T-cell (primary cell): ENCODE measurements at regions not wholly inside any gene's neighbourhood (a gene's known extent, or its start where the extent isn't known, plus 50 kb on each side); places are given as distances from the start of the nearest gene placed in this dataset.
A peak's percentile ranks its signal among the peaks of the same experiment; 100 is the strongest.

ENCODE experiments used
- ATAC-seq, 4 experiments: fragments of 200-7000 bp in 3 of 4; fragments of 150-1000 bp in 1 of 4; cut with Tn5 transposase; replicated peaks in 1 of 4; 1 replicate in 3 of 4; 2 replicates in 1 of 4; pipeline ENCODE4 v1.10.0; 2021; ENCODE audit warnings: moderate library complexity in 3 of 4, mild to moderate bottlenecking in 2 of 4, moderate number of reproducible peaks in 1 of 4
- CTCF ChIA-PET, 2 donors: fragments of 300-600 bp; sonication (Branson Sonifier 250); formaldehyde crosslinking; loops; one replicate each; lab custom pipeline; 2022; ENCODE audit warnings: antibody characterized with exemption in 2 of 2; lab: Charles Lee
- POLR2A ChIA-PET, 2 donors: fragments of 300-600 bp; sonication (Branson Sonifier 250); formaldehyde crosslinking; loops; one replicate each; lab custom pipeline; 2022; ENCODE audit warnings: antibody characterized with exemption in 2 of 2; lab: Charles Lee
- DNase-seq, 35 experiments: peaks; one replicate each; pipeline versions ENCODE4 v3.0.0 to v3.0.0-alpha.2; 2013 to 2023
- H3K27ac ChIP-seq: one replicate; pipeline ENCODE4 v1.5.1; 2013; ENCODE audit warnings: low read length
- H3K27me3 ChIP-seq, 2 experiments: replicated peaks in 1 of 2; 1 replicate in 1 of 2; 2 replicates in 1 of 2; pipeline versions ENCODE4 v1.6.1 to v1.7.0; 2013; ENCODE audit warnings: low read length in 1 of 2, mixed read lengths in 1 of 2; ENCODE audit not compliant: control insufficient read depth in 2 of 2, insufficient read depth in 2 of 2; ENCODE audit errors: extremely low read depth in 1 of 2
- H3K36me3 ChIP-seq, 2 donors: 1 replicate in 1 of 2; 2 replicates in 1 of 2; pipeline versions ENCODE4 v1.6.1 to v1.7.0; 2013; ENCODE audit warnings: low read length in 1 of 2; ENCODE audit not compliant: control insufficient read depth in 2 of 2, insufficient read depth in 1 of 2; ENCODE audit errors: extremely low read depth in 1 of 2
- H3K4me1 ChIP-seq, 2 experiments: 1 replicate in 1 of 2; 2 replicates in 1 of 2; pipeline versions ENCODE4 v1.6.1 to v1.7.0; 2013; ENCODE audit warnings: low read length in 2 of 2, mixed read lengths in 1 of 2; ENCODE audit not compliant: insufficient read depth in 2 of 2, control insufficient read depth in 1 of 2; ENCODE audit errors: extremely low read depth in 1 of 2
- H3K4me3 ChIP-seq, 2 donors: 1 replicate in 1 of 2; 2 replicates in 1 of 2; pipeline versions ENCODE4 v1.5.1 to v1.7.0; 2013; ENCODE audit warnings: mild to moderate bottlenecking in 2 of 2, low read length in 1 of 2, moderate library complexity in 1 of 2; ENCODE audit not compliant: control insufficient read depth in 1 of 2; ENCODE audit errors: extremely low read depth in 1 of 2
- H3K9me3 ChIP-seq: 2 replicates; pipeline ENCODE4 v1.7.0; 2013
- H3K27ac Mint-ChIP-seq, 2 donors: one replicate each; pipeline ENCODE4 v1.8.0; 2020 to 2021; ENCODE audit warnings: mild to moderate bottlenecking in 2 of 2, mixed read lengths in 2 of 2
- H3K27me3 Mint-ChIP-seq, 2 donors: one replicate each; pipeline ENCODE4 v1.8.0; 2021 to 2022; ENCODE audit warnings: mixed read lengths in 2 of 2
- H3K36me3 Mint-ChIP-seq: one replicate; pipeline ENCODE4 v1.8.0; 2021; ENCODE audit warnings: mixed read lengths
- H3K4me1 Mint-ChIP-seq, 3 donors: one replicate each; pipeline ENCODE4 v1.8.0; 2020 to 2022; ENCODE audit warnings: mixed read lengths in 3 of 3, mild to moderate bottlenecking in 1 of 3
- H3K4me3 Mint-ChIP-seq, 3 donors: one replicate each; pipeline ENCODE4 v1.8.0; 2020 to 2022; ENCODE audit warnings: mild to moderate bottlenecking in 3 of 3, mixed read lengths in 3 of 3, moderate library complexity in 3 of 3
- H3K9me3 Mint-ChIP-seq, 3 donors: one replicate each; pipeline ENCODE4 v1.8.0; 2020 to 2022; ENCODE audit warnings: mixed read lengths in 3 of 3
- WGBS: methylation state at CpG from one replicate; pipeline ENCODE4 v1.1.5; 2013; ENCODE audit warnings: missing lambda C conversion rate; ENCODE audit not compliant: insufficient coverage; 5-methylcytosine and 5-hydroxymethylcytosine counted together

DNA sequence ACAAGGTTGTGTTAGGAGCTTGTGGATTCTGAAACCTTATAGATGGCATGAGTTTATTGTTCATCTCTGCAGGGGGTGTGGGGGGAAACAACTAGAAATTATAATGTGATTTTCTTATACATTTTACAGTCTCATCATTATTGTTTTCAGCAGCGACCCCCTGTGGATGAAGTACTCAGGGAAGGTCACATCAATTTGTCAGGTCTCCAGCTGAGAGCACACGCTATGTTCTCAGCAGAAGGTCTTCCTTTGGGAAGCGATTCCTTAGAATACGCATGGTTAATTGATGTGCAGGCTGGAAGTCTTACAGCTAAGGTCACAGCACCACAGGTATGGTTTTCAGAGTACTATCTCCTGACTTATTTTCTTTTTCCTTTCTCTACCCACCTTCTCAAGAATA lies 72.2 kb downstream of the BLTP1 start:
- no peak for ATAC-seq
- Mint-ChIP-seq H3K4me3 (no peak overlapping the region), H3K27ac (no peak overlapping the region), H3K9me3 (no peaks in the 10 kb centered on the region), H3K36me3 (peaks cover 47% of the 10 kb centered on the region), H3K4me1 (peaks cover 15 to 23% (median 16%) of the 10 kb centered on the region in 3 donors), H3K27me3 (no peaks in the 10 kb centered on the region)
- peaks cover 0 to 3% of the 10 kb centered on the region in 2 experiments for H3K4me1 ChIP-seq
- ChIA-PET POLR2A (no interaction called here), CTCF (interaction anchor here (0.6 to 1.1 kb wide), 4 partner anchors 9 to 324 kb away, joined by 3 to 6 read pairs (median 3); no protein-coding TSS in a partner anchor)
- WGBS, result no CpG with 5 or more reads among the region's 4 CpGs
- H3K27me3 ChIP-seq, result no peaks in the 10 kb centered on the region
- H3K36me3 ChIP-seq, result peaks cover 5 to 54% of the 10 kb centered on the region in 2 donors
- no peak overlapping the region for H3K27ac ChIP-seq
- H3K4me3 ChIP-seq, result no peak overlapping the region
- DNase-seq, result peak in 15 of 35 experiments; percentile 0 to 38 (median 12)
- H3K9me3 ChIP-seq, result no peaks in the 10 kb centered on the region

GRCh38 chr4:122227202-122227601 lies 75.1 kb downstream of the BLTP1 start:
- H3K4me1 Mint-ChIP-seq, result peaks cover 0 to 5% (median 0%) of the 10 kb centered on the region in 3 donors
- no peaks in the 10 kb centered on the region for H3K27me3 Mint-ChIP-seq
- POLR2A ChIA-PET, result no interaction called here
- no peak overlapping the region for H3K27ac Mint-ChIP-seq
- H3K9me3 Mint-ChIP-seq, result no peaks in the 10 kb centered on the region
- Histone ChIP-seq H3K9me3 (no peaks in the 10 kb centered on the region), H3K4me3 (no peak overlapping the region), H3K27ac (no peak overlapping the region), H3K4me1 (no peaks in the 10 kb centered on the region), H3K36me3 (peaks cover 4 to 47% of the 10 kb centered on the region in 2 donors), H3K27me3 (no peaks in the 10 kb centered on the region)
- ATAC-seq (no peak), DNase-seq (no peak)
- WGBS, result no CpG with 5 or more reads among the region's 2 CpGs
- no peak overlapping the region for H3K4me3 Mint-ChIP-seq
- CTCF ChIA-PET, result interaction anchor here in 1 of 2 donors (0.7 to 0.9 kb wide), 2 partner anchors 33 to 327 kb away, joined by 3 to 6 read pairs; no protein-coding TSS in a partner anchor
- peaks cover 53% of the 10 kb centered on the region for H3K36me3 Mint-ChIP-seq

- Histone ChIP-seq H3K4me3 (no peak overlapping the region), H3K36me3 (peaks cover 0 to 32% of the 10 kb centered on the region in 2 donors), H3K9me3 (no peaks in the 10 kb centered on the region), H3K27me3 (no peaks in the 10 kb centered on the region), H3K27ac (no peak overlapping the region), H3K4me1 (no peaks in the 10 kb centered on the region)
- H3K4me1 Mint-ChIP-seq, result peaks cover 0 to 6% (median 0%) of the 10 kb centered on the region in 3 donors
- H3K27me3 Mint-ChIP-seq, result no peaks in the 10 kb centered on the region
- no peak overlapping the region for H3K4me3 Mint-ChIP-seq
- H3K9me3 Mint-ChIP-seq, result no peaks in the 10 kb centered on the region
- H3K36me3 Mint-ChIP-seq, result peaks cover 46% of the 10 kb centered on the region
- ChIA-PET POLR2A (no interaction called here), CTCF (no interaction called here)
- 100% methylated on average over 1 of the region's 3 CpGs for WGBS
- ATAC-seq (no peak), DNase-seq (no peak)
- no peak overlapping the region for H3K27ac Mint-ChIP-seq
Observed at GRCh38 chr4:122229857-122230256, 77.7 kb downstream of the BLTP1 start.

GRCh38 chr4:122232633-122233032 lies 80.5 kb downstream of the BLTP1 start:
- Mint-ChIP-seq H3K27me3 (no peaks in the 10 kb centered on the region), H3K36me3 (peaks cover 49% of the 10 kb centered on the region), H3K27ac (no peak overlapping the region), H3K9me3 (no peaks in the 10 kb centered on the region), H3K4me3 (no peak overlapping the region), H3K4me1 (peaks cover 0 to 8% (median 0%) of the 10 kb centered on the region in 3 donors)
- no peak for DNase-seq
- Histone ChIP-seq H3K4me1 (no peaks in the 10 kb centered on the region), H3K27ac (no peak overlapping the region), H3K4me3 (no peak overlapping the region), H3K36me3 (peaks cover 0 to 27% of the 10 kb centered on the region in 2 donors), H3K9me3 (no peaks in the 10 kb centered on the region), H3K27me3 (no peaks in the 10 kb centered on the region)
- no CpG with 5 or more reads among the region's 3 CpGs for WGBS
- CTCF ChIA-PET, result no interaction called here
- POLR2A ChIA-PET, result no interaction called here
- ATAC-seq, result no peak

GRCh38 chr4:122234686-122235085 lies 82.6 kb downstream of the BLTP1 start:
- 51% methylated on average over 2 of the region's 3 CpGs for WGBS
- H3K4me3 Mint-ChIP-seq, result no peak overlapping the region
- H3K9me3 Mint-ChIP-seq, result no peaks in the 10 kb centered on the region
- peaks cover 55% of the 10 kb centered on the region for H3K36me3 Mint-ChIP-seq
- no peaks in the 10 kb centered on the region for H3K27me3 ChIP-seq
- H3K27ac ChIP-seq, result no peak overlapping the region
- H3K27ac Mint-ChIP-seq, result no peak overlapping the region
- H3K4me1 Mint-ChIP-seq, result peaks cover 0 to 8% (median 0%) of the 10 kb centered on the region in 3 donors
- POLR2A ChIA-PET, result interaction anchor here in 1 of 2 donors (0.6 kb wide), 2 partner anchors 106 to 1416 kb away, joined by 3 to 5 read pairs; no protein-coding TSS in a partner anchor
- ATAC-seq (no peak), DNase-seq (no peak)
- no peaks in the 10 kb centered on the region for H3K4me1 ChIP-seq
- no peak overlapping the region for H3K4me3 ChIP-seq
- H3K9me3 ChIP-seq, result no peaks in the 10 kb centered on the region
- H3K36me3 ChIP-seq, result peaks cover 0 to 40% of the 10 kb centered on the region in 2 donors
- H3K27me3 Mint-ChIP-seq, result no peaks in the 10 kb centered on the region
- CTCF ChIA-PET, result no interaction called here

DNA sequence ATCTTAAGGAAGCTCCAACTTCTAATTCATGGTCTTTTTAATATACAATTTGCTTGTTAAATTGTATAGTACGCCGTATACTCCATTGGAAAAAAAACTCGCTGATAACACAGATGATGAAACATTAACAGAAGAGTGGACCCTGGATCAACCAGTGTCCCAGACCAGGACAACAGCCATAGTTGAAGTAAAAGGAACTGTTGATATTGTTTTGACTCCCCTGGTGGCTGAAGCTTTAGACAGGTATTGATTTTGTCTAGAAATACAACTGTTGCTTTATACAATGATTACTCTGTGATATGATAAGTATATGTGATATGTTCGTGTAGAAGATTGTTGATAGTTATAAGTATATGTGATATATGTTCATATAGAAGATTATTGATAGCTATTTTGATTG lies 91.7 kb downstream of the BLTP1 start:
- H3K27ac ChIP-seq, result no peak overlapping the region
- Mint-ChIP-seq H3K4me3 (no peak overlapping the region), H3K4me1 (no peaks in the 10 kb centered on the region), H3K36me3 (peaks cover 52% of the 10 kb centered on the region), H3K27me3 (no peaks in the 10 kb centered on the region), H3K27ac (no peak overlapping the region), H3K9me3 (no peaks in the 10 kb centered on the region)
- H3K9me3 ChIP-seq, result no peaks in the 10 kb centered on the region
- H3K27me3 ChIP-seq, result no peaks in the 10 kb centered on the region
- POLR2A ChIA-PET, result no interaction called here
- no peak for ATAC-seq
- WGBS, result 100% methylated on average over 3 of the region's 4 CpGs
- H3K4me1 ChIP-seq, result no peaks in the 10 kb centered on the region
- CTCF ChIA-PET, result no interaction called here
- DNase-seq, result no peak
- no peak overlapping the region for H3K4me3 ChIP-seq
- H3K36me3 ChIP-seq, result peaks cover 3 to 51% of the 10 kb centered on the region in 2 donors

DNA sequence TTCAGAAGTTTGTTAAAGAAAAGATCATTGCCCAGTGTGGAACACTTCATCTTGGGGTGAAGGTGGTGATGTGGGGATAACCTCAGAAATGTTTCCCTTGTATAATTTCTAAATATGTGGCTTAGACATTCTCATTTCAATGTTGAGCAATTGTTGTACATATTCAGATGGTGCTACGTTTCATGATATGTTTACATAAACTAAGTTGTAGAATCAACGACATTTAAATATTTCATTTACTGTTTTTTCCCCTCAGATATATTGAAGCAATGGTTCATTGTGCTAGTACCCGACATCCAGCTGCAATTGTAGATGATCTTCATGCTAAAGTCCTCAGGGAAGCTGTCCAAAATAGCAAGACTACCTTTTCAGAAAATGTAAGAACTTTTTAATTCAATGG lies 92.6 kb downstream of the BLTP1 start:
- DNase-seq (no peak), ATAC-seq (no peak)
- Histone ChIP-seq H3K4me3 (no peak overlapping the region), H3K9me3 (no peaks in the 10 kb centered on the region), H3K4me1 (no peaks in the 10 kb centered on the region), H3K27me3 (no peaks in the 10 kb centered on the region), H3K27ac (no peak overlapping the region), H3K36me3 (peaks cover 3 to 51% of the 10 kb centered on the region in 2 donors)
- H3K27me3 Mint-ChIP-seq, result no peaks in the 10 kb centered on the region
- ChIA-PET POLR2A (no interaction called here), CTCF (no interaction called here)
- no peak overlapping the region for H3K27ac Mint-ChIP-seq
- no peaks in the 10 kb centered on the region for H3K9me3 Mint-ChIP-seq
- H3K36me3 Mint-ChIP-seq, result peaks cover 52% of the 10 kb centered on the region
- WGBS, result no CpG with 5 or more reads among the region's 3 CpGs
- no peak overlapping the region for H3K4me3 Mint-ChIP-seq
- H3K4me1 Mint-ChIP-seq, result no peaks in the 10 kb centered on the region
